Keratinocyte (primary cell): ENCODE measurements at regions not wholly inside any gene's neighbourhood (a gene's known extent, or its start where the extent isn't known, plus 50 kb on each side); places are given as distances from the start of the nearest gene placed in this dataset.
"Not testable (repeated sequence)": the region's sequence is repeated elsewhere in the genome, so short reads cannot be mapped to it uniquely, and the experiment has no call there.

Experiments
- DNase-seq: peaks from one replicate; pipeline ENCODE4 v3.0.0-alpha.2; 2011; ENCODE audit warnings: low read depth, missing footprints, low spot score
- FAIRE-seq: peaks from 2 replicates; lab custom pipeline; 2011; peaks lifted over from hg19 to GRCh38; lab: Jason Lieb, UNC
- H2AFZ ChIP-seq: 2 replicates; pipeline ENCODE4 v1.6.0; 2012; ENCODE audit warnings: low read length, control low read depth, inconsistent platforms; ENCODE audit not compliant: control insufficient read depth
- H3K27ac ChIP-seq: 2 replicates; pipeline ENCODE4 v1.5.1; 2011; ENCODE audit warnings: low read length; ENCODE audit not compliant: control insufficient read depth, insufficient read depth
- H3K27me3 ChIP-seq: 3 replicates; pipeline ENCODE4 v1.6.0; 2011; ENCODE audit warnings: low read length; ENCODE audit not compliant: control insufficient read depth, insufficient read depth; ENCODE audit errors: extremely low read depth
- H3K36me3 ChIP-seq, 2 experiments: 2 replicates in 1 of 2; 3 replicates in 1 of 2; pipeline ENCODE4 v1.5.1; 2011; ENCODE audit warnings: low read length in 2 of 2, mild to moderate bottlenecking in 1 of 2; ENCODE audit not compliant: control insufficient read depth in 2 of 2, insufficient read depth in 2 of 2; ENCODE audit errors: extremely low read depth in 1 of 2
- H3K4me1 ChIP-seq: 3 replicates; pipeline ENCODE4 v1.5.1; 2011; ENCODE audit warnings: low read length; ENCODE audit not compliant: control insufficient read depth, insufficient read depth; ENCODE audit errors: extremely low read depth
- H3K4me2 ChIP-seq: 3 replicates; pipeline ENCODE4 v1.6.0; 2011; ENCODE audit warnings: low read depth, low read length; ENCODE audit not compliant: control insufficient read depth, insufficient read depth; ENCODE audit errors: extremely low read depth
- H3K4me3 ChIP-seq, 3 experiments: fragments of 200-600 bp in 1 of 3; sonication (generic) in 1 of 3; 2 replicates in 2 of 3; 3 replicates in 1 of 3; pipeline ENCODE4 v1.5.1; 2011 to 2016; ENCODE audit warnings: low read length in 3 of 3, mild to moderate bottlenecking in 3 of 3, control low read depth in 2 of 3, inconsistent platforms in 1 of 3, low read depth in 1 of 3, mixed read lengths in 1 of 3, mixed run types in 1 of 3, moderate library complexity in 1 of 3; ENCODE audit not compliant: control insufficient read depth in 2 of 3, insufficient read depth in 2 of 3; ENCODE audit errors: extremely low read depth in 1 of 3
- H3K79me2 ChIP-seq: 2 replicates; pipeline ENCODE4 v1.6.0; 2012; ENCODE audit warnings: low read length; ENCODE audit not compliant: control insufficient read depth, insufficient read depth
- H3K9ac ChIP-seq: 3 replicates; pipeline ENCODE4 v1.6.0; 2011; ENCODE audit warnings: low read length; ENCODE audit not compliant: control insufficient read depth, insufficient read depth; ENCODE audit errors: extremely low read depth
- H3K9me1 ChIP-seq: 3 replicates; pipeline ENCODE4 v1.6.0; 2011; ENCODE audit warnings: low read length; ENCODE audit not compliant: control insufficient read depth, insufficient read depth; ENCODE audit errors: extremely low read depth
- H3K9me3 ChIP-seq: 2 replicates; pipeline ENCODE4 v1.5.1; 2012; ENCODE audit warnings: low read depth, low read length; ENCODE audit not compliant: control insufficient read depth
- H4K20me1 ChIP-seq: 3 replicates; pipeline ENCODE4 v1.6.0; 2011; ENCODE audit warnings: low read length; ENCODE audit not compliant: control insufficient read depth, insufficient read depth; ENCODE audit errors: extremely low read depth
- CTCF ChIP-seq, 3 experiments: IDR thresholded peaks in 1 of 3; conservative IDR thresholded peaks in 1 of 3; optimal IDR thresholded peaks in 1 of 3; 2 replicates in 2 of 3; 3 replicates in 1 of 3; pipeline versions ENCODE3 to v1.5.1; 2011; ENCODE audit warnings: low read length in 3 of 3, mild to moderate bottlenecking in 3 of 3, moderate library complexity in 2 of 3, control low read depth in 1 of 3, inconsistent platforms in 1 of 3; ENCODE audit not compliant: insufficient read depth in 2 of 3; ENCODE audit errors: extremely low read depth in 1 of 3
- EZH2 ChIP-seq: IDR thresholded peaks from one replicate; pipeline ENCODE4 v1.6.1; 2012; ENCODE audit warnings: inconsistent platforms, mild to moderate bottlenecking, low read length, moderate library complexity
- dilution Hi-C: fragments of 300-500 bp; cut with MboI; formaldehyde crosslinking; loops from one replicate; pipeline ENCODE4 v1.7.0; 2020; ENCODE audit warnings: low sequenced_read_pairs; ENCODE audit not compliant: extremely low pct_ligation_motif_present

GRCh38 chr9:33697171-33697570, 98.2 kb upstream of the PRSS3 start:
- Histone ChIP-seq H3K9me1 (no peaks in the 10 kb centered on the region), H3K36me3 (no peaks in the 10 kb centered on the region), H3K4me3 (no peak overlapping the region), H4K20me1 (no peaks in the 10 kb centered on the region), H3K79me2 (no peaks in the 10 kb centered on the region), H2AFZ (no peak overlapping the region), H3K9ac (no peak overlapping the region), H3K27ac (no peak overlapping the region), H3K27me3 (no peaks in the 10 kb centered on the region), H3K9me3 (no peaks in the 10 kb centered on the region), H3K4me1 (no peaks in the 10 kb centered on the region), H3K4me2 (no peak overlapping the region)
- no peak for DNase-seq
- no peak for TF ChIP-seq CTCF (optimal IDR thresholded peaks at IDR 0.05 in 1 of 3, IDR thresholded peaks at IDR 0.05 in 1 of 3, conservative IDR thresholded peaks at IDR 0.05 in 1 of 3; ENCODE audit: extremely low read depth in 1 of 3, insufficient read depth in 2 of 3, low read length in 3 of 3)
- dilution Hi-C loops = no loop called here
- no peak for FAIRE-seq

- Histone ChIP-seq H3K4me1 (no peaks in the 10 kb centered on the region), H3K79me2 (no peaks in the 10 kb centered on the region), H2AFZ (no peak overlapping the region), H3K9me1 (no peaks in the 10 kb centered on the region), H3K4me2 (no peak overlapping the region), H3K9me3 (no peaks in the 10 kb centered on the region), H3K27ac (no peak overlapping the region), H3K27me3 (no peaks in the 10 kb centered on the region), H3K9ac (no peak overlapping the region), H3K4me3 (no peak overlapping the region), H3K36me3 (no peaks in the 10 kb centered on the region), H4K20me1 (no peaks in the 10 kb centered on the region)
- TF ChIP-seq CTCF (optimal IDR thresholded peaks at IDR 0.05 in 1 of 3, IDR thresholded peaks at IDR 0.05 in 1 of 3, conservative IDR thresholded peaks at IDR 0.05 in 1 of 3; ENCODE audit: extremely low read depth in 1 of 3, insufficient read depth in 2 of 3, low read length in 3 of 3) (no peak), EZH2 (no peak)
- FAIRE-seq (no peak), DNase-seq (no peak)
- dilution Hi-C loops = no loop called here
Observed at GRCh38 chr9:33698267-33698666, 97.1 kb upstream of the PRSS3 start.

GRCh38 chr9:33700940-33701339, 94.4 kb upstream of the PRSS3 start:
- H2AFZ ChIP-seq, H3K36me3 ChIP-seq, H3K9me3 ChIP-seq, DNase-seq, H3K4me3 ChIP-seq, H3K4me2 ChIP-seq, H3K9ac ChIP-seq, H3K79me2 ChIP-seq, dilution Hi-C loops, H3K9me1 ChIP-seq, FAIRE-seq, H4K20me1 ChIP-seq, H3K4me1 ChIP-seq, H3K27ac ChIP-seq, H3K27me3 ChIP-seq: not testable (repeated sequence)
